H7 (cell line): ENCODE measurements at regions not wholly inside any gene's neighbourhood (a gene's known extent, or its start where the extent isn't known, plus 50 kb on each side); places are given as distances from the start of the nearest gene placed in this dataset.
"Not testable (repeated sequence)": the region's sequence is repeated elsewhere in the genome, so short reads cannot be mapped to it uniquely, and the experiment has no call there.

Experiments
- DNase-seq: peaks from one replicate; pipeline ENCODE4 v3.0.0; 2012
- H3K27me3 ChIP-seq: 2 replicates; pipeline ENCODE4 v1.6.0; 2011; ENCODE audit warnings: mild to moderate bottlenecking, low read length; ENCODE audit not compliant: control insufficient read depth, insufficient read depth
- H3K36me3 ChIP-seq: replicated peaks from 2 replicates; pipeline ENCODE4 v1.5.1; 2011; ENCODE audit warnings: low read length; ENCODE audit not compliant: control insufficient read depth, insufficient read depth
- H3K4me3 ChIP-seq: 2 replicates; pipeline ENCODE4 v1.5.1; 2011; ENCODE audit warnings: low read depth, mild to moderate bottlenecking, control low read depth, low read length, moderate library complexity; ENCODE audit not compliant: insufficient read depth

- no peaks in the 10 kb centered on the region for H3K36me3 ChIP-seq
- no peaks in the 10 kb centered on the region for H3K27me3 ChIP-seq
- no peak overlapping the region for H3K4me3 ChIP-seq
- DNase-seq = no peak
Measured at GRCh38 chr6:80792151-80792550, 685.7 kb downstream of the BCKDHB start.

GRCh38 chr6:80789912-80790570 lies 683.6 kb downstream of the BCKDHB start:
- H3K4me3 ChIP-seq = no peak overlapping the region
- no peak for DNase-seq
- no peaks in the 10 kb centered on the region for H3K27me3 ChIP-seq
- H3K36me3 ChIP-seq = no peaks in the 10 kb centered on the region

GRCh38 chr6:80783271-80783670 lies 676.8 kb downstream of the BCKDHB start:
- H3K4me3 ChIP-seq, H3K27me3 ChIP-seq, DNase-seq, H3K36me3 ChIP-seq: not testable (repeated sequence)

- Histone ChIP-seq H3K4me3 (no peak overlapping the region), H3K36me3 (no peaks in the 10 kb centered on the region), H3K27me3 (no peaks in the 10 kb centered on the region)
- DNase-seq = peak; percentile 11
Measured at GRCh38 chr6:80771941-80772340, 665.5 kb downstream of the BCKDHB start.

GRCh38 chr6:80769106-80769505 lies 662.6 kb downstream of the BCKDHB start:
- H3K36me3 ChIP-seq = no peaks in the 10 kb centered on the region
- no peaks in the 10 kb centered on the region for H3K27me3 ChIP-seq
- DNase-seq = no peak
- H3K4me3 ChIP-seq = no peak overlapping the region

GRCh38 chr6:80767808-80768207 lies 661.3 kb downstream of the BCKDHB start:
- Histone ChIP-seq H3K27me3 (no peaks in the 10 kb centered on the region), H3K36me3 (no peaks in the 10 kb centered on the region), H3K4me3 (no peak overlapping the region)
- no peak for DNase-seq

- DNase-seq = no peak
- H3K4me3 ChIP-seq = no peak overlapping the region
- H3K36me3 ChIP-seq = no peaks in the 10 kb centered on the region
- no peaks in the 10 kb centered on the region for H3K27me3 ChIP-seq
Measured at GRCh38 chr6:80744213-80744612, 637.7 kb downstream of the BCKDHB start.

GRCh38 chr6:80742481-80742880 lies 636.0 kb downstream of the BCKDHB start:
- DNase-seq = no peak
- Histone ChIP-seq H3K27me3 (no peaks in the 10 kb centered on the region), H3K4me3 (no peak overlapping the region), H3K36me3 (no peaks in the 10 kb centered on the region)

- DNase-seq = no peak
- H3K4me3 ChIP-seq = no peak overlapping the region
- no peaks in the 10 kb centered on the region for H3K27me3 ChIP-seq
- H3K36me3 ChIP-seq = no peaks in the 10 kb centered on the region
Measured at GRCh38 chr6:80733641-80734040, 627.2 kb downstream of the BCKDHB start.

GRCh38 chr6:80728830-80729229 lies 622.4 kb downstream of the BCKDHB start:
- H3K4me3 ChIP-seq = no peak overlapping the region
- no peak for DNase-seq
- no peaks in the 10 kb centered on the region for H3K36me3 ChIP-seq
- H3K27me3 ChIP-seq = no peaks in the 10 kb centered on the region

GRCh38 chr6:80728101-80728750 lies 621.8 kb downstream of the BCKDHB start:
- H3K4me3 ChIP-seq = no peak overlapping the region
- DNase-seq = no peak
- H3K36me3 ChIP-seq = no peaks in the 10 kb centered on the region
- H3K27me3 ChIP-seq = no peaks in the 10 kb centered on the region

- H3K4me3 ChIP-seq = no peak overlapping the region
- no peaks in the 10 kb centered on the region for H3K27me3 ChIP-seq
- no peak for DNase-seq
- no peaks in the 10 kb centered on the region for H3K36me3 ChIP-seq
Measured at GRCh38 chr6:80725156-80725930, 618.9 kb downstream of the BCKDHB start.

GRCh38 chr6:80720824-80721223 lies 614.4 kb downstream of the BCKDHB start:
- no peak for DNase-seq
- H3K27me3 ChIP-seq = no peaks in the 10 kb centered on the region
- H3K4me3 ChIP-seq = no peak overlapping the region
- H3K36me3 ChIP-seq = no peaks in the 10 kb centered on the region

- no peak for DNase-seq
- Histone ChIP-seq H3K27me3 (no peaks in the 10 kb centered on the region), H3K4me3 (no peak overlapping the region), H3K36me3 (no peaks in the 10 kb centered on the region)
Measured at GRCh38 chr6:80714513-80714912, 608.0 kb downstream of the BCKDHB start.

- Histone ChIP-seq H3K4me3 (no peak overlapping the region), H3K27me3 (no peaks in the 10 kb centered on the region), H3K36me3 (no peaks in the 10 kb centered on the region)
- no peak for DNase-seq
Measured at GRCh38 chr6:80698459-80698858, 592.0 kb downstream of the BCKDHB start.
